ENCODE measurements at regions not wholly inside any gene's neighbourhood (a gene's known extent, or its start where the extent isn't known, plus 50 kb on each side); places are given as distances from the start of the nearest gene placed in this dataset.

DNA sequence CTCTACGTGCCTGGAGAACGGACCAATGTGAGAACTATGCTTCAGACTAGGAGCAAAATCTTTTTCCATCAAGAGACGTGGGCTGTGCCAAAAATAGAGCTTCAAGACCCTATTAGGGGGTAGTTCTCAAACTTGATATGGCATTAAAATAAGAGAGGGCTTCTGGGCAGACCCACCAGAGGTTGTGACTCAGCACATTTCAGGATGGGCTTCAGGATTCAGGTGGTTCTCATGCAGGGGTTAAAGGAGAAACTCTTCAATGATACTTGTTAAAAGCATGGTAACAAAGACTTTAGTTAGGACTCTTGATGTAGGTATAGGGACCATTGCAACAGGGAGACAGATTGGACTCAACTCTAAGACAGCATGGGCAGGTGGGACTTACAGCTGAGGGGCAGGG lies 195.5 kb downstream of the RGS3 start (continued):
- TF ChIP-seq, protein P1, sequence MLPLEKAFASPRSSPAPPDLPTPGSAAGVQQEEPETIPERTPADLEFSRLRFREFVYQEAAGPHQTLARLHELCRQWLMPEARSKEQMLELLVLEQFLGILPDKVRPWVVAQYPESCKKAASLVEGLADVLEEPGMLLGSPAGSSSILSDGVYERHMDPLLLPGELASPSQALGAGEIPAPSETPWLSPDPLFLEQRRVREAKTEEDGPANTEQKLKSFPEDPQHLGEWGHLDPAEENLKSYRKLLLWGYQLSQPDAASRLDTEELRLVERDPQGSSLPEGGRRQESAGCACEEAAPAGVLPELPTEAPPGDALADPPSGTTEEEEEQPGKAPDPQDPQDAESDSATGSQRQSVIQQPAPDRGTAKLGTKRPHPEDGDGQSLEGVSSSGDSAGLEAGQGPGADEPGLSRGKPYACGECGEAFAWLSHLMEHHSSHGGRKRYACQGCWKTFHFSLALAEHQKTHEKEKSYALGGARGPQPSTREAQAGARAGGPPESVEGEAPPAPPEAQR (tag by site-specific recombination; IDR thresholded peaks at IDR 0.05), result no peak
- TF ChIP-seq, protein P2, sequence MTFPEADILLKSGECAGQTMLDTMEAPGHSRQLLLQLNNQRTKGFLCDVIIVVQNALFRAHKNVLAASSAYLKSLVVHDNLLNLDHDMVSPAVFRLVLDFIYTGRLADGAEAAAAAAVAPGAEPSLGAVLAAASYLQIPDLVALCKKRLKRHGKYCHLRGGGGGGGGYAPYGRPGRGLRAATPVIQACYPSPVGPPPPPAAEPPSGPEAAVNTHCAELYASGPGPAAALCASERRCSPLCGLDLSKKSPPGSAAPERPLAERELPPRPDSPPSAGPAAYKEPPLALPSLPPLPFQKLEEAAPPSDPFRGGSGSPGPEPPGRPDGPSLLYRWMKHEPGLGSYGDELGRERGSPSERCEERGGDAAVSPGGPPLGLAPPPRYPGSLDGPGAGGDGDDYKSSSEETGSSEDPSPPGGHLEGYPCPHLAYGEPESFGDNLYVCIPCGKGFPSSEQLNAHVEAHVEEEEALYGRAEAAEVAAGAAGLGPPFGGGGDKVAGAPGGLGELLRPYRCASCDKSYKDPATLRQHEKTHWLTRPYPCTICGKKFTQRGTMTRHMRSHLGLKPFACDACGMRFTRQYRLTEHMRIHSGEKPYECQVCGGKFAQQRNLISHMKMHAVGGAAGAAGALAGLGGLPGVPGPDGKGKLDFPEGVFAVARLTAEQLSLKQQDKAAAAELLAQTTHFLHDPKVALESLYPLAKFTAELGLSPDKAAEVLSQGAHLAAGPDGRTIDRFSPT (tag by site-specific recombination; IDR thresholded peaks at IDR 0.05), result no peak

DNA sequence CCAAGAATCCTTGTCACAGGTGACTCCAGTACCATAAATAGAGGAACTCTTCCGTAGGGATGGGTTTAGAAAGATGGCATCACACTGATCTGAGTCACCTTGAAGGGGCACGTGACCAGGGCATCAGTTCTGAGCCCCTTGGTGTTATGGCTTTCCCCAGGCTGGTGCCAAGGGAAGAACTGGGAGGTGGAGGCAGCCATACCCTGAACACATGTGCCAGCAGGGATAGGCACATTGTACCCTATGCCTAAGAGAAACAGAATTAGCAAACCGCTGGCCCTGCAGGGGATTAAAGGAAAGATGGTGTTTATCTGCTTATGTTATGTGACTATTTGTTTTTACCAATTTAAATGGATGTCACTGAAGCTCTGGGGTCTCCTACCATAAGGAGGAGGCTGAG lies 196.2 kb downstream of the RGS3 start:
- Histone ChIP-seq H3K4me3 (ENCODE audit: low read depth, low read length) (no peak overlapping the region), H3K27ac (ENCODE audit: extremely low read depth, low read depth, low read length) (no peak overlapping the region), H3K4me1 (ENCODE audit: control insufficient read depth, insufficient read depth, low read length) (no peaks in the 10 kb centered on the region), H3K9me3 (ENCODE audit: control insufficient read depth, insufficient read depth, low read depth, low read length) (no peaks in the 10 kb centered on the region), H3K36me3 (ENCODE audit: control insufficient read depth in 2 of 2, insufficient read depth in 1 of 2, low read length in 2 of 2) (no peaks in the 10 kb centered on the region)
- TF ChIP-seq ZNF221 (tag by site-specific recombination; IDR thresholded peaks at IDR 0.05; ENCODE audit: borderline replicate concordance) (no peak), ZNF776 (tag by site-specific recombination; IDR thresholded peaks at IDR 0.05; ENCODE audit: borderline replicate concordance) (no peak), ZBTB1 (tag by site-specific recombination; IDR thresholded peaks at IDR 0.05) (no peak), SP3 (tag by site-specific recombination; IDR thresholded peaks at IDR 0.05) (no peak), YY1 (tag by site-specific recombination; IDR thresholded peaks at IDR 0.05) (no peak), ZNF112 (tag by site-specific recombination; IDR thresholded peaks at IDR 0.05) (no peak), PRDM10 (tag by site-specific recombination; IDR thresholded peaks at IDR 0.05) (no peak)
- CTCF ChIA-PET, result interaction anchor here (0.6 to 15.1 kb wide), 4 partner anchors 19 to 237 kb away, joined by 3 to 831 read pairs (median 89); no protein-coding TSS in a partner anchor
- POLR2A ChIA-PET, result no interaction called here

DNA sequence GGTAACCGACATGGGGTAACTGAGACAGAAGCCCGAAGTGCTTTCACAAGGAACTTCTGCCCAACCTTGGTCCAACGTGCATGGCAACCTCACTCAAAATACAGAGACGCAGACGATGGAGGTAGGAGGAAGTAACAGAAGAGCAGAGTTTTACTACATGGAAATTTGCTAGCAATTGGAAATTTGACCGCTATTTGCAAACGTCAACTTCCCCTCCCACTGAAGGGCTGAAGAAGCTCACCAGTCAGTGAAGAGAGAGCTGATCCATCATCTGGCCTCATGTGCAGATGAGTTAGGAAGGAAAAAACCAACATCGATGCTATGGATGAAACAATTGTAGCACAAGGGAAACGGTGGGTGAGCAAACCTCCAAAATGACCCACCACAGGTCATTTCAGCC lies 196.7 kb downstream of the RGS3 start:
- POLR2A ChIA-PET, result no interaction called here
- H3K4me3 ChIP-seq (ENCODE audit: low read depth, low read length), result no peak overlapping the region
- no peaks in the 10 kb centered on the region for H3K4me1 ChIP-seq (ENCODE audit: control insufficient read depth, insufficient read depth, low read length)
- H3K9me3 ChIP-seq (ENCODE audit: control insufficient read depth, insufficient read depth, low read depth, low read length), result no peaks in the 10 kb centered on the region
- CTCF ChIA-PET, result interaction anchor here (0.6 to 15.1 kb wide), 4 partner anchors 19 to 238 kb away, joined by 3 to 831 read pairs (median 89); no protein-coding TSS in a partner anchor
- no peak overlapping the region for H3K27ac ChIP-seq (ENCODE audit: extremely low read depth, low read depth, low read length)
- no peaks in the 10 kb centered on the region for H3K36me3 ChIP-seq (ENCODE audit: control insufficient read depth in 2 of 2, insufficient read depth in 1 of 2, low read length in 2 of 2)
- TF ChIP-seq ZNF394 (tag by site-specific recombination; IDR thresholded peaks at IDR 0.05; ENCODE audit: borderline replicate concordance) (no peak), ZNF626 (tag by site-specific recombination; IDR thresholded peaks at IDR 0.05) (no peak), ZNF530 (tag by site-specific recombination; IDR thresholded peaks at IDR 0.05; ENCODE audit: low read depth) (no peak), ZNF311 (tag by site-specific recombination; IDR thresholded peaks at IDR 0.05; ENCODE audit: borderline replicate concordance) (no peak), ZNF426 (tag by site-specific recombination; IDR thresholded peaks at IDR 0.05) (no peak), ZSCAN16 (tag by site-specific recombination; IDR thresholded peaks at IDR 0.05) (no peak), ZNF544 (tag by site-specific recombination; IDR thresholded peaks at IDR 0.05) (no peak), PRDM4 (tag by site-specific recombination; IDR thresholded peaks at IDR 0.05) (no peak)
- TF ChIP-seq, protein P3, sequence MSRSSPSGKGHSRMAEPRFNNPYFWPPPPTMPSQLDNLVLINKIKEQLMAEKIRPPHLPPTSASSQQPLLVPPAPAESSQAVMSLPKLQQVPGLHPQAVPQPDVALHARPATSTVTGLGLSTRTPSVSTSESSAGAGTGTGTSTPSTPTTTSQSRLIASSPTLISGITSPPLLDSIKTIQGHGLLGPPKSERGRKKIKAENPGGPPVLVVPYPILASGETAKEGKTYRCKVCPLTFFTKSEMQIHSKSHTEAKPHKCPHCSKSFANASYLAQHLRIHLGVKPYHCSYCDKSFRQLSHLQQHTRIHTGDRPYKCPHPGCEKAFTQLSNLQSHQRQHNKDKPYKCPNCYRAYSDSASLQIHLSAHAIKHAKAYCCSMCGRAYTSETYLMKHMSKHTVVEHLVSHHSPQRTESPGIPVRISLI (tag by site-specific recombination; IDR thresholded peaks at IDR 0.05), result no peak
- TF ChIP-seq, protein P4, sequence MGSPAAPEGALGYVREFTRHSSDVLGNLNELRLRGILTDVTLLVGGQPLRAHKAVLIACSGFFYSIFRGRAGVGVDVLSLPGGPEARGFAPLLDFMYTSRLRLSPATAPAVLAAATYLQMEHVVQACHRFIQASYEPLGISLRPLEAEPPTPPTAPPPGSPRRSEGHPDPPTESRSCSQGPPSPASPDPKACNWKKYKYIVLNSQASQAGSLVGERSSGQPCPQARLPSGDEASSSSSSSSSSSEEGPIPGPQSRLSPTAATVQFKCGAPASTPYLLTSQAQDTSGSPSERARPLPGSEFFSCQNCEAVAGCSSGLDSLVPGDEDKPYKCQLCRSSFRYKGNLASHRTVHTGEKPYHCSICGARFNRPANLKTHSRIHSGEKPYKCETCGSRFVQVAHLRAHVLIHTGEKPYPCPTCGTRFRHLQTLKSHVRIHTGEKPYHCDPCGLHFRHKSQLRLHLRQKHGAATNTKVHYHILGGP (tag by site-specific recombination; IDR thresholded peaks at IDR 0.05), result no peak
